ENCODE measurements at regions not wholly inside any gene's neighbourhood (a gene's known extent, or its start where the extent isn't known, plus 50 kb on each side); places are given as distances from the start of the nearest gene placed in this dataset.

GRCh38 chr1:87510540-87510939 lies 181.9 kb downstream of the LMO4 start:
- TF ChIP-seq CTCF (conservative IDR thresholded peaks at IDR 0.05) (no peak), ZFX (IDR thresholded peaks at IDR 0.05) (no peak)

Measured in C4-2B (cell line).